ENCODE measurements at regions not wholly inside any gene's neighbourhood (a gene's known extent, or its start where the extent isn't known, plus 50 kb on each side); places are given as distances from the start of the nearest gene placed in this dataset.

GRCh38 chr10:53749439-53749838, 976.9 kb upstream of the MBL2 start:
- ATAC-seq = no peak
- no peak for DNase-seq
- intact Hi-C loops (cut with micrococcal nuclease) = no loop called here

GRCh38 chr10:53748319-53748718, 975.7 kb upstream of the MBL2 start:
- no peak for ATAC-seq

GRCh38 chr10:53744746-53745145, 972.2 kb upstream of the MBL2 start:
- intact Hi-C loops (cut with micrococcal nuclease) = no loop called here
- no peak for DNase-seq
- no peak for ATAC-seq

More at GRCh38 chr10:53748319-53748718, 975.7 kb upstream of the MBL2 start:
- intact Hi-C loops (cut with micrococcal nuclease) = no loop called here
- no peak for DNase-seq

- ATAC-seq = no peak
- intact Hi-C loops (cut with micrococcal nuclease) = no loop called here
- DNase-seq = no peak
Observed at GRCh38 chr10:53744176-53744575, 971.6 kb upstream of the MBL2 start.

- no peak for DNase-seq
- ATAC-seq = no peak
- intact Hi-C loops (cut with micrococcal nuclease) = no loop called here
Observed at GRCh38 chr10:53737132-53737531, 964.5 kb upstream of the MBL2 start.

- no peak for ATAC-seq
- DNase-seq = no peak
- intact Hi-C loops (cut with micrococcal nuclease) = no loop called here
Observed at GRCh38 chr10:53726921-53727320, 954.3 kb upstream of the MBL2 start.

- DNase-seq = no peak
- ATAC-seq = no peak
- intact Hi-C loops (cut with micrococcal nuclease) = no loop called here
Observed at GRCh38 chr10:53724581-53724980, 952.0 kb upstream of the MBL2 start.

- intact Hi-C loops (cut with micrococcal nuclease) = no loop called here
- ATAC-seq = no peak
- no peak for DNase-seq
Observed at GRCh38 chr10:53719658-53720057, 947.1 kb upstream of the MBL2 start.

GRCh38 chr10:53716156-53716555, 943.6 kb upstream of the MBL2 start:
- DNase-seq (no peak), ATAC-seq (no peak)
- intact Hi-C loops (cut with micrococcal nuclease) = no loop called here

GRCh38 chr10:53713431-53713830, 940.8 kb upstream of the MBL2 start:
- DNase-seq (no peak), ATAC-seq (no peak)
- intact Hi-C loops (cut with micrococcal nuclease) = no loop called here

GRCh38 chr10:53702489-53702888, 929.9 kb upstream of the MBL2 start:
- ATAC-seq (peak; percentile 81), DNase-seq (peak; percentile 76)
- intact Hi-C loops (cut with micrococcal nuclease) = no loop called here

GRCh38 chr10:53701213-53701612, 928.6 kb upstream of the MBL2 start:
- DNase-seq (no peak), ATAC-seq (no peak)
- intact Hi-C loops (cut with micrococcal nuclease) = no loop called here

GRCh38 chr10:53700278-53700677, 927.7 kb upstream of the MBL2 start:
- intact Hi-C loops (cut with micrococcal nuclease) = no loop called here
- ATAC-seq (no peak), DNase-seq (no peak)

GRCh38 chr10:53699684-53700083, 927.1 kb upstream of the MBL2 start:
- DNase-seq (no peak), ATAC-seq (no peak)
- intact Hi-C loops (cut with micrococcal nuclease) = no loop called here

GRCh38 chr10:53699231-53699630, 926.6 kb upstream of the MBL2 start:
- ATAC-seq (no peak), DNase-seq (no peak)
- intact Hi-C loops (cut with micrococcal nuclease) = no loop called here

- DNase-seq (no peak), ATAC-seq (no peak)
- intact Hi-C loops (cut with micrococcal nuclease) = no loop called here
Observed at GRCh38 chr10:53697038-53697437, 924.5 kb upstream of the MBL2 start.

GRCh38 chr10:53690524-53691240, 918.1 kb upstream of the MBL2 start:
- ATAC-seq (no peak), DNase-seq (no peak)
- intact Hi-C loops (cut with micrococcal nuclease) = no loop called here

GRCh38 chr10:53687800-53688199, 915.2 kb upstream of the MBL2 start:
- DNase-seq (no peak), ATAC-seq (no peak)
- intact Hi-C loops (cut with micrococcal nuclease) = no loop called here

GRCh38 chr10:53682885-53683284, 910.3 kb upstream of the MBL2 start:
- intact Hi-C loops (cut with micrococcal nuclease) = no loop called here
- DNase-seq = no peak
- no peak for ATAC-seq

GRCh38 chr10:53682458-53682857, 909.9 kb upstream of the MBL2 start:
- intact Hi-C loops (cut with micrococcal nuclease) = no loop called here
- ATAC-seq (no peak), DNase-seq (no peak)

- intact Hi-C loops (cut with micrococcal nuclease) = no loop called here
- ATAC-seq (no peak), DNase-seq (no peak)
Observed at GRCh38 chr10:53679666-53680065, 907.1 kb upstream of the MBL2 start.

GRCh38 chr10:53675177-53675576, 902.6 kb upstream of the MBL2 start:
- intact Hi-C loops (cut with micrococcal nuclease) = no loop called here
- ATAC-seq = no peak
- no peak for DNase-seq
